DND-41 (cell line): ENCODE measurements at regions not wholly inside any gene's neighbourhood (a gene's known extent, or its start where the extent isn't known, plus 50 kb on each side); places are given as distances from the start of the nearest gene placed in this dataset.

Source experiments
- CTCF ChIP-seq: IDR thresholded peaks from 2 replicates; pipeline ENCODE4 v1.5.1; 2012; ENCODE audit warnings: borderline replicate concordance, low read length, moderate library complexity, mild to moderate bottlenecking; ENCODE audit not compliant: poor library complexity, severe bottlenecking; ENCODE audit errors: extremely low read depth
- EZH2 ChIP-seq: IDR thresholded peaks from 3 replicates; pipeline ENCODE4 v1.6.1; 2012; ENCODE audit warnings: borderline replicate concordance, low read depth, mild to moderate bottlenecking, moderate library complexity, low read length, inconsistent platforms; ENCODE audit not compliant: severe bottlenecking

- TF ChIP-seq CTCF (no peak), EZH2 (no peak)
Measured at GRCh38 chr14:106120101-106120500, 593.7 kb downstream of the TMEM121 start.
